ENCODE measurements at regions not wholly inside any gene's neighbourhood (a gene's known extent, or its start where the extent isn't known, plus 50 kb on each side); places are given as distances from the start of the nearest gene placed in this dataset.

GRCh38 chr14:51333299-51333698 lies 93.3 kb downstream of the TMX1 start:
- TF ChIP-seq FOXP2 (optimal IDR thresholded peaks at IDR 0.05; ENCODE audit: control extremely low read depth, extremely low read length, insufficient read depth), result no peak
- TF ChIP-seq POLR2AphosphoS5 (IDR thresholded peaks at IDR 0.05; ENCODE audit: borderline replicate concordance, low read depth, low read length), result no peak
- no peak for TF ChIP-seq EZH2 (IDR thresholded peaks at IDR 0.05)
